ENCODE measurements at regions not wholly inside any gene's neighbourhood (a gene's known extent, or its start where the extent isn't known, plus 50 kb on each side); places are given as distances from the start of the nearest gene placed in this dataset.

GRCh38 chr18:46289931-46290330 is 185.7 kb downstream of the HAUS1 start:
- no peak for DNase-seq
- Histone ChIP-seq H3K4me3 (no peak overlapping the region), H3K27me3 (no peaks in the 10 kb centered on the region), H3K9me3 (no peaks in the 10 kb centered on the region), H3K4me1 (no peaks in the 10 kb centered on the region), H3K27ac (no peak overlapping the region), H3K36me3 (ENCODE audit: low read depth, missing control alignments) (no peaks in the 10 kb centered on the region)
- WGBS, 2 donors, result 74 to 77% methylated on average over 4 of the region's 4 CpGs
- intact Hi-C loops (cut with DNase I; ENCODE audit: low total_unique reads), result loop anchor here (10.0 kb wide), 1 partner anchor 185 kb away; no protein-coding TSS in a partner anchor
- TF ChIP-seq POLR2A (IDR thresholded peaks at IDR 0.05) (no peak), CTCF (IDR thresholded peaks at IDR 0.05) (no peak)

GRCh38 chr18:46290440-46291020 is 186.3 kb downstream of the HAUS1 start:
- intact Hi-C loops (cut with DNase I; ENCODE audit: low total_unique reads), result no loop called here
- Histone ChIP-seq H3K27me3 (no peaks in the 10 kb centered on the region), H3K36me3 (ENCODE audit: low read depth, missing control alignments) (no peaks in the 10 kb centered on the region), H3K27ac (no peak overlapping the region), H3K4me3 (no peak overlapping the region), H3K4me1 (no peaks in the 10 kb centered on the region), H3K9me3 (no peaks in the 10 kb centered on the region)
- WGBS, 2 donors, result 83 to 96% methylated on average over 9 of the region's 9 CpGs
- TF ChIP-seq POLR2A (IDR thresholded peaks at IDR 0.05), result no peak
- no peak for TF ChIP-seq CTCF (IDR thresholded peaks at IDR 0.05)
- DNase-seq, result no peak

- Histone ChIP-seq H3K4me3 (no peak overlapping the region), H3K4me1 (no peaks in the 10 kb centered on the region), H3K27ac (no peak overlapping the region), H3K9me3 (no peaks in the 10 kb centered on the region), H3K36me3 (ENCODE audit: low read depth, missing control alignments) (no peaks in the 10 kb centered on the region), H3K27me3 (no peaks in the 10 kb centered on the region)
- intact Hi-C loops (cut with DNase I; ENCODE audit: low total_unique reads), result no loop called here
- whole genome bisulfite sequencing, 2 donors, result 88 to 94% methylated on average over 4 of the region's 4 CpGs
- TF ChIP-seq POLR2A (IDR thresholded peaks at IDR 0.05) (no peak), CTCF (IDR thresholded peaks at IDR 0.05) (no peak)
- DNase-seq, result no peak
Measured at GRCh38 chr18:46291149-46291548, 187.0 kb downstream of the HAUS1 start.

GRCh38 chr18:46293742-46294181 is 189.6 kb downstream of the HAUS1 start:
- Histone ChIP-seq H3K27me3 (no peaks in the 10 kb centered on the region), H3K4me1 (no peaks in the 10 kb centered on the region), H3K36me3 (ENCODE audit: low read depth, missing control alignments) (no peaks in the 10 kb centered on the region), H3K9me3 (no peaks in the 10 kb centered on the region), H3K4me3 (no peak overlapping the region), H3K27ac (no peak overlapping the region)
- no peak for TF ChIP-seq CTCF (IDR thresholded peaks at IDR 0.05)
- TF ChIP-seq POLR2A (IDR thresholded peaks at IDR 0.05), result no peak
- DNase-seq, result no peak
- 38 to 80% methylated on average over 1 to 5 of the region's 5 CpGs for WGBS, 2 donors
- intact Hi-C loops (cut with DNase I; ENCODE audit: low total_unique reads), result no loop called here

GRCh38 chr18:46294318-46294717 is 190.1 kb downstream of the HAUS1 start:
- DNase-seq, result no peak
- WGBS, 2 donors, result 97 to 100% methylated on average over 3 of the region's 3 CpGs
- intact Hi-C loops (cut with DNase I; ENCODE audit: low total_unique reads), result no loop called here

More at GRCh38 chr18:46294318-46294717, 190.1 kb downstream of the HAUS1 start:
- H3K27ac ChIP-seq, result no peak overlapping the region
- no peaks in the 10 kb centered on the region for H3K36me3 ChIP-seq (ENCODE audit: low read depth, missing control alignments)
- no peak for TF ChIP-seq POLR2A (IDR thresholded peaks at IDR 0.05)
- no peak for TF ChIP-seq CTCF (IDR thresholded peaks at IDR 0.05)
- no peaks in the 10 kb centered on the region for H3K4me1 ChIP-seq
- H3K27me3 ChIP-seq, result no peaks in the 10 kb centered on the region
- no peak overlapping the region for H3K4me3 ChIP-seq
- no peaks in the 10 kb centered on the region for H3K9me3 ChIP-seq
